GM23338 (cell line): ENCODE measurements at regions not wholly inside any gene's neighbourhood (a gene's known extent, or its start where the extent isn't known, plus 50 kb on each side); places are given as distances from the start of the nearest gene placed in this dataset.

ENCODE experiments used
- ATAC-seq: fragments of 200-7000 bp; cut with Tn5 transposase; 3 replicates; pipeline ENCODE4 v1.9.1; 2020
- DNase-seq: peaks from one replicate; pipeline ENCODE4 v3.0.0-alpha.2; 2015; ENCODE audit warnings: low spot score
- H2AFZ ChIP-seq: fragments of 200-600 bp; sonication (generic); 2 replicates; pipeline ENCODE4 v1.8.0; 2016; ENCODE audit warnings: antibody characterized with exemption, mild to moderate bottlenecking, moderate library complexity
- H3F3A ChIP-seq: fragments of 200-600 bp; sonication (generic); replicated peaks from 2 replicates; pipeline ENCODE4 v1.8.0; 2017; ENCODE audit warnings: antibody characterized with exemption, mixed run types, low read depth
- H3K27ac ChIP-seq: fragments of 200-600 bp; sonication (generic); 2 replicates; pipeline ENCODE4 v1.6.1; 2016; ENCODE audit warnings: low read depth
- H3K27me3 ChIP-seq: fragments of 200-600 bp; sonication (generic); 2 replicates; pipeline ENCODE4 v1.8.0; 2016; ENCODE audit warnings: mild to moderate bottlenecking, mixed run types, moderate library complexity; ENCODE audit not compliant: insufficient read depth
- H3K36me3 ChIP-seq: fragments of 200-600 bp; sonication (generic); 2 replicates; pipeline ENCODE4 v1.8.0; 2016; ENCODE audit warnings: mild to moderate bottlenecking; ENCODE audit not compliant: insufficient read depth
- H3K4me1 ChIP-seq: fragments of 200-600 bp; sonication (generic); 2 replicates; pipeline ENCODE4 v1.8.0; 2016; ENCODE audit warnings: mild to moderate bottlenecking, moderate library complexity; ENCODE audit not compliant: insufficient read depth
- H3K4me2 ChIP-seq: fragments of 200-600 bp; sonication (generic); 2 replicates; pipeline ENCODE4 v1.7.1; 2017; ENCODE audit warnings: mixed run types
- H3K4me3 ChIP-seq: fragments of 200-600 bp; sonication (generic); 2 replicates; pipeline ENCODE4 v1.6.1; 2016; ENCODE audit warnings: mixed run types
- H3K79me2 ChIP-seq: fragments of 200-600 bp; sonication (generic); replicated peaks from 2 replicates; pipeline ENCODE4 v1.8.0; 2017; ENCODE audit warnings: mild to moderate bottlenecking; ENCODE audit not compliant: insufficient read depth
- H3K9me2 ChIP-seq: fragments of 200-600 bp; sonication (generic); 2 replicates; pipeline ENCODE4 v1.8.0; 2017; ENCODE audit not compliant: insufficient read depth
- H4K20me1 ChIP-seq: fragments of 200-600 bp; sonication (generic); replicated peaks from 2 replicates; pipeline ENCODE4 v1.8.0; 2017; ENCODE audit warnings: mild to moderate bottlenecking; ENCODE audit not compliant: insufficient read depth
- H3K27ac Mint-ChIP-seq: 2 replicates; pipeline ENCODE4 v1.8.0; 2020; ENCODE audit warnings: inconsistent platforms, mild to moderate bottlenecking, moderate library complexity, mixed read lengths
- H3K27me3 Mint-ChIP-seq: 3 replicates; pipeline ENCODE4 v1.8.0; 2022; ENCODE audit warnings: low read depth, mild to moderate bottlenecking, moderate library complexity, mixed read lengths, inconsistent platforms; ENCODE audit not compliant: insufficient read depth, poor library complexity
- H3K36me3 Mint-ChIP-seq: 3 replicates; pipeline ENCODE4 v1.8.0; 2021; ENCODE audit warnings: low read depth, mild to moderate bottlenecking, inconsistent platforms, moderate library complexity, mixed read lengths
- H3K4me1 Mint-ChIP-seq: 3 replicates; pipeline ENCODE4 v1.8.0; 2020; ENCODE audit warnings: mild to moderate bottlenecking, inconsistent platforms, mixed read lengths
- H3K4me3 Mint-ChIP-seq: 3 replicates; pipeline ENCODE4 v1.8.0; 2021; ENCODE audit warnings: moderate library complexity, mild to moderate bottlenecking, inconsistent platforms, mixed read lengths
- H3K9me3 Mint-ChIP-seq: 3 replicates; pipeline ENCODE4 v1.8.0; 2020; ENCODE audit warnings: moderate library complexity, mild to moderate bottlenecking, inconsistent platforms, mixed read lengths
- CREB1 ChIP-seq: fragments of 250-450 bp; sonication (Bioruptor Pico); IDR thresholded peaks from 2 replicates; pipeline ENCODE4 v1.5.0; 2020; ENCODE audit warnings: low read depth, mild to moderate bottlenecking, moderate library complexity
- EZH2 ChIP-seq: fragments of 200-600 bp; sonication (generic); IDR thresholded peaks from one replicate; pipeline ENCODE4 v1.8.0; 2017; ENCODE audit warnings: antibody characterized with exemption, mild to moderate bottlenecking, low read depth; ENCODE audit not compliant: unreplicated experiment
- EZH2phosphoT487 ChIP-seq: fragments of 200-600 bp; sonication (generic); IDR thresholded peaks from one replicate; pipeline ENCODE4 v1.8.1; 2018; ENCODE audit warnings: antibody characterized with exemption; ENCODE audit not compliant: unreplicated experiment
- JUNB ChIP-seq: IDR thresholded peaks from one replicate; pipeline ENCODE4 v1.6.1; 2016; ENCODE audit warnings: antibody characterized with exemption; ENCODE audit not compliant: unreplicated experiment
- NANOG ChIP-seq: IDR thresholded peaks from 2 replicates; pipeline ENCODE4 v1.6.1; 2016; ENCODE audit warnings: antibody characterized with exemption, borderline replicate concordance
- POLR2AphosphoS5 ChIP-seq: IDR thresholded peaks from 2 replicates; pipeline ENCODE4 v1.6.1; 2016; ENCODE audit warnings: antibody characterized with exemption, low read depth
- REST ChIP-seq: IDR thresholded peaks from one replicate; pipeline ENCODE4 v1.6.1; 2018; ENCODE audit warnings: antibody characterized with exemption; ENCODE audit not compliant: unreplicated experiment
- STAT1 ChIP-seq: IDR thresholded peaks from one replicate; pipeline ENCODE4 v1.6.1; 2016; ENCODE audit warnings: antibody characterized with exemption; ENCODE audit not compliant: unreplicated experiment
- ZNF114 ChIP-seq: fragments of 250-450 bp; sonication (Bioruptor Pico); IDR thresholded peaks from 2 replicates; pipeline ENCODE4 v1.5.0; 2020; ENCODE audit warnings: mild to moderate bottlenecking, moderate library complexity
- ZNF331 ChIP-seq: fragments of 250-450 bp; sonication (Bioruptor Pico); IDR thresholded peaks from 2 replicates; pipeline ENCODE4 v1.5.0; 2020; ENCODE audit warnings: low read depth, mild to moderate bottlenecking, moderate library complexity
- ZNF462 ChIP-seq: fragments of 250-450 bp; sonication (Bioruptor Pico); IDR thresholded peaks from 2 replicates; pipeline ENCODE4 v1.5.0; 2020; ENCODE audit warnings: mild to moderate bottlenecking, moderate library complexity
- TF ChIP-seq, protein P1 (sequence below), 2 experiments: fragments of 200-600 bp in 1 of 2; sonication (generic) in 1 of 2; conservative IDR thresholded peaks; 2 replicates each; pipeline versions ENCODE4 v1.5.1 to v1.6.1; 2016 to 2017; ENCODE audit warnings: antibody characterized with exemption in 2 of 2, low read depth in 2 of 2, mild to moderate bottlenecking in 2 of 2, moderate library complexity in 1 of 2
- TF ChIP-seq, protein P2 (sequence below): IDR thresholded peaks from 2 replicates; pipeline ENCODE4 v1.6.1; 2016; ENCODE audit warnings: antibody characterized with exemption

GRCh38 chr3:104245261-104245660 lies 1121.4 kb upstream of the ALCAM start:
- H2AFZ ChIP-seq = peak overlapping the region; percentile 48
- ATAC-seq = no peak
- H3K4me3 ChIP-seq = no peak overlapping the region
- no peaks in the 10 kb centered on the region for H3F3A ChIP-seq
- H3K36me3 ChIP-seq = no peaks in the 10 kb centered on the region
- H3K27ac ChIP-seq = no peak overlapping the region
- H4K20me1 ChIP-seq = no peaks in the 10 kb centered on the region
- H3K27me3 Mint-ChIP-seq = peaks cover 6% of the 10 kb centered on the region
- no peaks in the 10 kb centered on the region for H3K27me3 ChIP-seq
- no peak overlapping the region for H3K4me3 Mint-ChIP-seq
- TF ChIP-seq EZH2 (no peak), NANOG (no peak), REST (no peak), JUNB (no peak), ZNF462 (CRISPR knock-in tag) (no peak), EZH2phosphoT487 (no peak), STAT1 (no peak), ZNF331 (CRISPR knock-in tag) (no peak), POLR2AphosphoS5 (no peak), CREB1 (CRISPR knock-in tag) (no peak), ZNF114 (CRISPR knock-in tag) (no peak)
- TF ChIP-seq, protein P1, sequence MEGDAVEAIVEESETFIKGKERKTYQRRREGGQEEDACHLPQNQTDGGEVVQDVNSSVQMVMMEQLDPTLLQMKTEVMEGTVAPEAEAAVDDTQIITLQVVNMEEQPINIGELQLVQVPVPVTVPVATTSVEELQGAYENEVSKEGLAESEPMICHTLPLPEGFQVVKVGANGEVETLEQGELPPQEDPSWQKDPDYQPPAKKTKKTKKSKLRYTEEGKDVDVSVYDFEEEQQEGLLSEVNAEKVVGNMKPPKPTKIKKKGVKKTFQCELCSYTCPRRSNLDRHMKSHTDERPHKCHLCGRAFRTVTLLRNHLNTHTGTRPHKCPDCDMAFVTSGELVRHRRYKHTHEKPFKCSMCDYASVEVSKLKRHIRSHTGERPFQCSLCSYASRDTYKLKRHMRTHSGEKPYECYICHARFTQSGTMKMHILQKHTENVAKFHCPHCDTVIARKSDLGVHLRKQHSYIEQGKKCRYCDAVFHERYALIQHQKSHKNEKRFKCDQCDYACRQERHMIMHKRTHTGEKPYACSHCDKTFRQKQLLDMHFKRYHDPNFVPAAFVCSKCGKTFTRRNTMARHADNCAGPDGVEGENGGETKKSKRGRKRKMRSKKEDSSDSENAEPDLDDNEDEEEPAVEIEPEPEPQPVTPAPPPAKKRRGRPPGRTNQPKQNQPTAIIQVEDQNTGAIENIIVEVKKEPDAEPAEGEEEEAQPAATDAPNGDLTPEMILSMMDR (conservative IDR thresholded peaks at IDR 0.05; ENCODE audit: low read depth in 2 of 2) = no peak
- TF ChIP-seq, protein P2, sequence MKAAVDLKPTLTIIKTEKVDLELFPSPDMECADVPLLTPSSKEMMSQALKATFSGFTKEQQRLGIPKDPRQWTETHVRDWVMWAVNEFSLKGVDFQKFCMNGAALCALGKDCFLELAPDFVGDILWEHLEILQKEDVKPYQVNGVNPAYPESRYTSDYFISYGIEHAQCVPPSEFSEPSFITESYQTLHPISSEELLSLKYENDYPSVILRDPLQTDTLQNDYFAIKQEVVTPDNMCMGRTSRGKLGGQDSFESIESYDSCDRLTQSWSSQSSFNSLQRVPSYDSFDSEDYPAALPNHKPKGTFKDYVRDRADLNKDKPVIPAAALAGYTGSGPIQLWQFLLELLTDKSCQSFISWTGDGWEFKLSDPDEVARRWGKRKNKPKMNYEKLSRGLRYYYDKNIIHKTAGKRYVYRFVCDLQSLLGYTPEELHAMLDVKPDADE = no peak
- peaks cover 10% of the 10 kb centered on the region for H3K9me3 Mint-ChIP-seq
- no peak overlapping the region for H3K27ac Mint-ChIP-seq
- H3K4me1 Mint-ChIP-seq = peaks cover 5% of the 10 kb centered on the region; the same call in 1 of the 3 replicates
- no peak for DNase-seq
- H3K9me2 ChIP-seq = no peaks in the 10 kb centered on the region
- H3K79me2 ChIP-seq = no peaks in the 10 kb centered on the region
- H3K4me2 ChIP-seq = no peak overlapping the region
- peaks cover 4% of the 10 kb centered on the region; the same call in 1 of the 2 replicates for H3K4me1 ChIP-seq
- peaks cover 10% of the 10 kb centered on the region for H3K36me3 Mint-ChIP-seq
